GM10248 (cell line): ENCODE measurements at regions not wholly inside any gene's neighbourhood (a gene's known extent, or its start where the extent isn't known, plus 50 kb on each side); places are given as distances from the start of the nearest gene placed in this dataset.

Experiments
- CTCF ChIA-PET: fragments of 300-600 bp; sonication (Branson Sonifier 250); formaldehyde crosslinking; extraction: SDS; loops from one replicate; lab custom pipeline; 2021; ENCODE audit warnings: antibody characterized with exemption; lab: Yijun Ruan, JAX
- POLR2A ChIA-PET: fragments of 350-650 bp; sonication (Branson Sonifier 250); formaldehyde crosslinking; extraction: SDS; loops from one replicate; lab custom pipeline; 2020; ENCODE audit warnings: antibody characterized with exemption; lab: Yijun Ruan, JAX
- DNase-seq: peaks from one replicate; pipeline ENCODE4 v3.0.0; 2012; ENCODE audit errors: extremely low spot score
- CTCF ChIP-seq: IDR thresholded peaks from 2 replicates; pipeline ENCODE4 v1.5.1; 2012; ENCODE audit warnings: mild to moderate bottlenecking, low read depth; ENCODE audit errors: extremely low read depth, missing control alignments, control extremely low read depth

- CTCF ChIA-PET, result interaction anchor here (0.9 kb wide), 1 partner anchor 9 kb away, joined by 4 read pairs; no protein-coding TSS in a partner anchor
- POLR2A ChIA-PET, result no interaction called here
- no peak for DNase-seq
- no peak for TF ChIP-seq CTCF
Measured at GRCh38 chr1:187787736-187788135, 959.0 kb downstream of the PLA2G4A start.

GRCh38 chr1:187788718-187789117 is 960.0 kb downstream of the PLA2G4A start:
- POLR2A ChIA-PET, result no interaction called here
- no peak for DNase-seq
- CTCF ChIA-PET, result no interaction called here
- TF ChIP-seq CTCF, result no peak

GRCh38 chr1:187790724-187791123 is 962.0 kb downstream of the PLA2G4A start:
- DNase-seq, result no peak
- CTCF ChIA-PET, result interaction anchor here (1.1 kb wide), 1 partner anchor 11 kb away, joined by 3 read pairs; no protein-coding TSS in a partner anchor
- no peak for TF ChIP-seq CTCF
- POLR2A ChIA-PET, result no interaction called here

- POLR2A ChIA-PET, result no interaction called here
- no peak for TF ChIP-seq CTCF
- DNase-seq, result no peak
- CTCF ChIA-PET, result no interaction called here
Measured at GRCh38 chr1:187794561-187794960, 965.8 kb downstream of the PLA2G4A start.

GRCh38 chr1:187809549-187809948 is 980.8 kb downstream of the PLA2G4A start:
- no peak for DNase-seq
- CTCF ChIA-PET, result interaction anchor here (1.9 kb wide), 1 partner anchor 13 kb away, joined by 4 read pairs; no protein-coding TSS in a partner anchor
- POLR2A ChIA-PET, result no interaction called here
- TF ChIP-seq CTCF, result no peak

- no peak for TF ChIP-seq CTCF
- ChIA-PET CTCF (no interaction called here), POLR2A (no interaction called here)
- no peak for DNase-seq
Measured at GRCh38 chr1:187816646-187817045, 987.9 kb downstream of the PLA2G4A start.

GRCh38 chr1:187817782-187818181 is 989.0 kb downstream of the PLA2G4A start:
- no peak for TF ChIP-seq CTCF
- POLR2A ChIA-PET, result no interaction called here
- no peak for DNase-seq
- CTCF ChIA-PET, result no interaction called here
